ENCODE measurements at regions not wholly inside any gene's neighbourhood (a gene's known extent, or its start where the extent isn't known, plus 50 kb on each side); places are given as distances from the start of the nearest gene placed in this dataset.
A peak's percentile ranks its signal among the peaks of the same experiment; 100 is the strongest.

DNA sequence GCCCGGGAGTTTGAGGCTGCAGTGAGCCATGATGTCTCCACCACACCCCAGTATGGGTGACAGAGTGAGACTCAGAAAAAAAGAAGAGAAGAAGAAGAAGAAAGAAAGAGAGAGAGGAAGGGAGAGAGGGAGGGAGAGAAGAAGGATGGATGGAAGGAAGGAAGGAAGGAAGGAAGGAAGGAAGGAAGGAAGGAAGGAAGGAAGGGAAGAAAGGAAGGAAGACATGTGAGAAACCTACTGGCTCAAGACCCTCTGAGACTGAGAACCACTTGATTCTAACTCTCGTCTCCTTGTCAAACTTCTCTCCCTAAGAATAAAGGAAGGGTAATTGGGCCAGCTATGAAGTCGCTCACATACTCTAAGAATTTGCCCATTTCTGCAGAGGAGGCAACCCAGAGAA is 148.1 kb upstream of the UBE2E1 start:
- ATAC-seq (no peak), DNase-seq (no peak)
- H3K4me1 Mint-ChIP-seq: peaks cover 16% of the 10 kb centered on the region
- H3K4me3 Mint-ChIP-seq: no peak overlapping the region
- peaks cover 8% of the 10 kb centered on the region for H3K27me3 Mint-ChIP-seq
- no peak overlapping the region for H3K27ac Mint-ChIP-seq
- peaks cover 9 to 22% of the 10 kb centered on the region in 2 donors for H3K9me3 Mint-ChIP-seq

DNA sequence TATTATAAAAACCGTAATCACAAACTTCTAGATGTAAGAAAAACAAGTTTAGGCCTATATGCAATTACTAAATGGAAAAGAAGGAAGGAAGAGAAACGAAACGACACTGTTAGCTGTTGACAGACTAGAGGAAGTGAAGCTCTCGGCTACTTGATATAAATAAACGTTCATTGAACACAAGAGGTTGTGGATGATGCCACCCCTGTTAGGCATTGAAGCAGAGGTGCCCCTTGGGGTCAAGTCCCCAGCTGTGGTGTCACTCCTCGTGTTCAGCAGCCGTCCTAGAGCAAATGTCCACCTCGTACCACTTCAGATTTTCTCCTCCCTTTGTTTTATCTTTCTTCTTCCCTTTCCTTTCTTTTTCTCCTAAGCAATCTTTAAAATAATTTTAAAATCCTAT is 146.5 kb upstream of the UBE2E1 start:
- Mint-ChIP-seq H3K4me3 (peak overlapping the region in 1 of 2 donors; percentile 9), H3K27me3 (peaks cover 8% of the 10 kb centered on the region), H3K9me3 (peaks cover 9 to 20% of the 10 kb centered on the region in 2 donors), H3K27ac (no peak overlapping the region), H3K4me1 (peaks cover 6% of the 10 kb centered on the region)
- ATAC-seq (no peak), DNase-seq (no peak)

DNA sequence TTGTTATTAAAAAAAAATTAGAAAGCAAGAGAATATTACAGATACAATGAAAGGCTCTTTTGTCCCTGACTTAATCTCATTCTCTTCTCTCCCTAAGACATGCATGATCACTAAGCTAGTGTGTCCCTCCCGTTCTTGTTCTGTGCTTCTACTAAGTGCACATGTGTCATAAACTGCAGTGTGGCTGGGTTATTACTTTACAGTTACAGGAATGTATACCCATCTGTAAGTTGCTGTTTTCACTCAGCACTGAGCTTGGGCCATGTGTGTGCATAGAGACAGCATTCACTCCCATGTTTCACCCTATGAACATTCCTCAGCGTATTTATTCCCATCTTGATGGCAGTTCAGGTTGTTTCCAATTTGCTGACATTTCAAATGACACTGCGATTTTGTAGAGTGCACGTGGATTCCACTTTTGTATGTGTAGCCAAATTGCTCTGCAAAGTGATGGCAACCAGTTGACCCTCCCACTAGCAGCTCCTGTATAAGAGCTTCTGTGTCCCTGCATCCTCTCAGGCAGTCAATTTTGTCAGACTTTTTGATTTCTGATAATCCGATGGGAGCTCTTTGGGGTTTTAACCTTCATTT is 145.8 kb upstream of the UBE2E1 start:
- no peak overlapping the region for H3K4me3 Mint-ChIP-seq
- H3K9me3 Mint-ChIP-seq: peaks cover 5 to 14% of the 10 kb centered on the region in 2 donors
- peaks cover 8% of the 10 kb centered on the region for H3K27me3 Mint-ChIP-seq
- no peaks in the 10 kb centered on the region for H3K4me1 Mint-ChIP-seq
- H3K27ac Mint-ChIP-seq: no peak overlapping the region
- DNase-seq (no peak), ATAC-seq (no peak)

DNA sequence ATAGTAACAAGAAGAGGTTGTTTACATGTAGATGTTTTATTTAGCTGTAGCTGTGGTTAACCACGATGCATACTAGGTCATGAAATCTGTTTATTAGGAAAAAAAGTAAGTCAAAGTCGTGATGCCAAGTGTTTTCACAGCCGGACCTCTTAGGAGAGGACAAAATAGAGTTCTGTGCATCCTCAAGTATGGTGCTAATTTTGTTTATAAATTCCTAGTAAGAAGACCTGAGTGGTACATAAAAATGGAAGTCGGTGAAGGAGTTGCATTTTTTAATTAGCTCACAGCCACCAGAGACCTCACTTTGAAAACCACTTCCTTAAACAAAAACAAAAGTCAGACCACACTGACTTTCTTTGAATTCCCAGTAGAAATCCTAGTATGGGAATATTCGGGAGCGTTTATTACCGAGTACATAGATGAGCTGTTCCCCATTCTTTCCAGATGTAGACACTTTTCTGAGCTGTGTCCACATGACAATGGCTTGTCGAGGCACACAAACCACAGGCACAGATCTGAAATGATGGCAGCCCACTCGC is 143.6 kb upstream of the UBE2E1 start:
- Mint-ChIP-seq H3K27ac (no peak overlapping the region), H3K4me1 (no peaks in the 10 kb centered on the region), H3K27me3 (peaks cover 8% of the 10 kb centered on the region), H3K4me3 (no peak overlapping the region), H3K9me3 (no peaks in the 10 kb centered on the region)
- no peak for DNase-seq
- no peak for ATAC-seq

DNA sequence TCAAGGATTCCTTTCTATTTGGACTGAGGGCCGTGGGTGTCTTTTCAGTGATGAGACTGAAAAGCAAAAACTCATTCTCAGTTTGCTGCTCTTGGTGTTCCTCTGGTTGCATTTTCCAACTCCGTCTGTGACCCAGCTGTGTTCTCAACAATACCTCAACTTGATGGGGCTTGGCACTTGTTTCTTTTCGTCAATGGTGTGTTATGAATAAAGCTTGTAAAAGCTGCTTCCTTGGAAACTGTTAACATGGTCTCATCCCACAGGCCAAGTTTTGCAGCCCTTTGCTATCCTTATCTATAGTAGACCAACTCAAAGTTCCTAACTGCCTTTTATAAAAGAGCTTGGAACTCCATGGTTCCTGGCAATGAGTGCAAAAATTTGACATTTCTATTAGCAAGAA is 142.5 kb upstream of the UBE2E1 start:
- ATAC-seq (no peak), DNase-seq (no peak)
- Mint-ChIP-seq H3K27me3 (peaks cover 8% of the 10 kb centered on the region), H3K27ac (no peak overlapping the region), H3K4me1 (no peaks in the 10 kb centered on the region), H3K4me3 (no peak overlapping the region), H3K9me3 (no peaks in the 10 kb centered on the region)

DNA sequence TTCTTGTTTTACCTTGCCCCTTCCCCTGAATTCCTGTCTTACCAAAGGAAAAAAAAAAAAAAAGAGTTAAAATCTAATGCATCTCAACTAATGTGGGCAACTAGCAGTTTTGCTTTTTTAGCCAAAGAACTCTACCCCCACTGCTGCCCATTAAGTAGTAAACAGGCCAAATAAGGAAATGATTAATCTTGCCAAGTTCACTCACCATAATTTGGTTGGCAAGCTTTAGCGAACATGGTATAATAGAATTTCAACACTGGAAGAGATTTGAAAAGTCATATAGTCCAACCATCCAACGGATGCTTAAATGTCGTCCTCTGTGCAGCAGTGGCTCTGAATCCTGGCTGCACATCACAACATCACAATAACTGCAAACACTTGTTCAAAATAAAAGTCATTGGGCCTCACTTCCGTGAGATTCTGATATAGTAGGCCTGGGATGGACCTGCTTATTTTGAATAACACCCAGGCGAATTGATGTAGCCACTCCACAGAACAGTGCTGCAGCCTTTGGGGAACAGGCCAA is 142.0 kb upstream of the UBE2E1 start:
- Mint-ChIP-seq H3K27ac (no peak overlapping the region), H3K27me3 (peaks cover 8% of the 10 kb centered on the region), H3K9me3 (no peaks in the 10 kb centered on the region), H3K4me1 (no peaks in the 10 kb centered on the region), H3K4me3 (no peak overlapping the region)
- ATAC-seq: no peak
- DNase-seq: no peak

DNA sequence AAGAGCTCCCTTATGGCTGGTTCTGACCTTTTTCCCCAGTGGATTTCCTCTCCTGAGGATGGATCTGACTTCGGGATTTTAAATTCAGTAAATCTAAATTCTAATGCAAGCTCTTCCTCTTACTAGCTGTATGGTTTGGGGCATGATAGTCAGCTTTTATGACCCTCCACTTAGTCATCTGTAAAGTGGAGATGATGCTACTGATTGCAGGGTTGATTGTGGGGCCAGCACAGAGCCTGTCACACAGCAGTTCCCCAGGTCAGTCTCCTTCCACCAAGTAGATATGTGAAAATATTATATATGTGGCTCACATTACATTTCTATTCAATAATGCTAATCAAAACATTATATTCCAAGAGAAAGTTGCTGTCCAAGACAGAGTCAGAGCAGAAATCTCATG is 141.3 kb upstream of the UBE2E1 start:
- no peak overlapping the region for H3K27ac Mint-ChIP-seq
- no peak overlapping the region for H3K4me3 Mint-ChIP-seq
- H3K27me3 Mint-ChIP-seq: peaks cover 12% of the 10 kb centered on the region
- H3K4me1 Mint-ChIP-seq: no peaks in the 10 kb centered on the region
- ATAC-seq (no peak), DNase-seq (no peak)
- H3K9me3 Mint-ChIP-seq: no peaks in the 10 kb centered on the region

DNA sequence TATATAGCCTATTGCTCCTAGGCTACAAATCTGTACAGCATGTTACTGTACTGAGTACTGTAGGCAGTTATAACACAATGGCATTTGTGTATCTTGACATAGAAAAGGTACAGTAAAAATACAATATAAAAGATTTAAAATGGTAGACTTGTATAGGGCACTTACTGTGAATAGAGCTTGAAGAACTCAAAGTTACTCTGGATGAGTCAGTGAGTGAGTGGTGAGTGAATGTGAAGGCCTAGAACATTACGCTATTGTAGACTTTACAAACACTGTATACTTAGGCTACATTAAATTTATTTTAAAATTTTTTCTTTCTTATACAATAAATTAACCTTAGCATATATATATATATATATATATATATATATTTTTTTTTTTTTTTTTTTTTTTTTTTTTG is 140.0 kb upstream of the UBE2E1 start:
- Mint-ChIP-seq H3K27ac (no peak overlapping the region), H3K4me1 (no peaks in the 10 kb centered on the region), H3K27me3 (peaks cover 13% of the 10 kb centered on the region), H3K9me3 (no peaks in the 10 kb centered on the region), H3K4me3 (no peak overlapping the region)
- DNase-seq (no peak), ATAC-seq (no peak)

DNA sequence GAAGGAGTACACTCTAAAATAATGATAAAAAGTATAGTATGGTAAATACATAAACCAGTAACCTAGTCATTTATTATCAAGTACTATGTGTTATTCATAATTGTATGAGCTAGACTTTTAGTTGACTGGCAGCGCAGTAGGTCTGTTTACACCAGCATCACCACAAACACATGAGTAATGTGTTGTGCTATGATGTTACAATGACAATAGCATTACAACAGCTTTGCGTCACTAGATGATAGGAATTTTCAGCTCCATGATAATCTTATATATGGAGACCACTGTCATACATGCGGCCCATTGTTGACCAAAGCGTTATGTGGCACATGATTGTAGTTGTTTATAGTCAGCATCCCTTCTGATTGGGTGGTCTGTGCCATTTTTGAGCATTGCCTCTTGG is 138.9 kb upstream of the UBE2E1 start:
- ATAC-seq (no peak), DNase-seq (no peak)
- Mint-ChIP-seq H3K4me1 (no peaks in the 10 kb centered on the region), H3K27me3 (peaks cover 21% of the 10 kb centered on the region), H3K4me3 (no peak overlapping the region), H3K27ac (no peak overlapping the region), H3K9me3 (no peaks in the 10 kb centered on the region)

DNA sequence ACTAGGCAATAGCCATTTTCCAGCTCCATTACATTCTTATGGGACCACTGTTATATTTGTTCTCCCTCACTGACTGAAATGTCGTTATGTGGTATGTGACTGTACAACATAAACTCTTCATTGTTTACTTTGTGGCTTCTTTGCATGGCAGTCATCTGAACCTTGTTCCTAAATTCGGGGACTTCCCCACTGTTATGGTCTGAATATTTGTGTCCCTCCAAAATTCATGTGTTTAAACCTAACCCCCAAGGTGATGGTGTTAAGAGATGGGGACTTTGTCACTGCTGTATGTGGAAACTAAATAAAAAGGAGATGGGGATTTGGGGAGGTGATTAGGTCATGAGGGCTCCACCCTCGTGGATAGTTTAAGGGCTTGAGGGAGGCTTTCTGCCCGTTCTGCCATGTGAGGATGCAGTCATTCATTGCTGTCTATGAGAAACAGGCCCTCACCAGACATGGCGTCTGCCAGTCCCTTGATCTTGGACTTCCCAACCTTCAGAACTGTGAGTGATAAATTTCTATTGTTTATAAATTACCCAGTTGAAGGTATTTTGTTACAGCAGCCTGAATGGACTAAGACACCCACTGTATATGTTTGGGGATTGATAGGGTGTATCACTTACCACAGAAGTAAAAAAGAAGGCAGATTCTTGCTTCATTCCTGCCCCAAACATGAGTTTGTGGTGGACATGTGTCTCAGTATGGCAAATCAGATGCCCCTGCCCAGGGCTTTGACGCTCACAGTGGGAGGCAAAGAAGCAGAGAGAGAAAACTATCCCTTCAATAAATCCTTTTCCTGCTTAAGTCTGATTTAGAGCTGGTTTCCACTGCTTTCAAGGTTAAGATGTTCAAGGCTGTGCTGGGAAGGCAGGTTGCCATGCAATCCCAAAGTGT is 138.0 kb upstream of the UBE2E1 start:
- Mint-ChIP-seq H3K4me1 (no peaks in the 10 kb centered on the region), H3K9me3 (no peaks in the 10 kb centered on the region), H3K4me3 (no peak overlapping the region), H3K27me3 (peaks cover 31% of the 10 kb centered on the region), H3K27ac (no peak overlapping the region)
- DNase-seq (no peak), ATAC-seq (no peak)

DNA sequence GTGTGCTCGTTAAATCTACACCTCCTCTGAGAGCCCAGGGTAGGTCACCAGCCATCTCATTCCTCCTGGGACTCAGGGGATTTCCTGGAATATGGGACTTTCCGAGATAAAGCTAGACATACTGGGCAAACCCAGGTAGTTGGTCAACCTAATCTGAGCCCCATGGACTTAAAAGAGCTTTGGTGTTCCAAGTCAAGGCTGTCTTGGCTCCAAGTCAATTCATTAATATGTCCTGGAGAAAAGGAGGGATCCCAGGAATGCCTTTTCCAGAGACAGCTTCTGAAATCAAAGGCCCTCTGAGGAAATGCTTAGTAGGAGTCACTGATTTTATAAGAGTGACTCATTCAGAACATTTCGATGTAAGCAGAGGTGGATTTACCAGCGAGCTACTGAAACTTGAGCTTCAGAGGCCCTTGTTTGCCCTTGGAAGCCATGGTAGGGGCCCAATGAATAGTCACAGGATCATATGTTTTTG is 137.3 kb upstream of the UBE2E1 start:
- H3K27me3 Mint-ChIP-seq: peaks cover 38% of the 10 kb centered on the region
- H3K9me3 Mint-ChIP-seq: no peaks in the 10 kb centered on the region
- H3K27ac Mint-ChIP-seq: no peak overlapping the region
- no peak overlapping the region for H3K4me3 Mint-ChIP-seq
- DNase-seq: no peak
- ATAC-seq: no peak
- H3K4me1 Mint-ChIP-seq: no peaks in the 10 kb centered on the region

DNA sequence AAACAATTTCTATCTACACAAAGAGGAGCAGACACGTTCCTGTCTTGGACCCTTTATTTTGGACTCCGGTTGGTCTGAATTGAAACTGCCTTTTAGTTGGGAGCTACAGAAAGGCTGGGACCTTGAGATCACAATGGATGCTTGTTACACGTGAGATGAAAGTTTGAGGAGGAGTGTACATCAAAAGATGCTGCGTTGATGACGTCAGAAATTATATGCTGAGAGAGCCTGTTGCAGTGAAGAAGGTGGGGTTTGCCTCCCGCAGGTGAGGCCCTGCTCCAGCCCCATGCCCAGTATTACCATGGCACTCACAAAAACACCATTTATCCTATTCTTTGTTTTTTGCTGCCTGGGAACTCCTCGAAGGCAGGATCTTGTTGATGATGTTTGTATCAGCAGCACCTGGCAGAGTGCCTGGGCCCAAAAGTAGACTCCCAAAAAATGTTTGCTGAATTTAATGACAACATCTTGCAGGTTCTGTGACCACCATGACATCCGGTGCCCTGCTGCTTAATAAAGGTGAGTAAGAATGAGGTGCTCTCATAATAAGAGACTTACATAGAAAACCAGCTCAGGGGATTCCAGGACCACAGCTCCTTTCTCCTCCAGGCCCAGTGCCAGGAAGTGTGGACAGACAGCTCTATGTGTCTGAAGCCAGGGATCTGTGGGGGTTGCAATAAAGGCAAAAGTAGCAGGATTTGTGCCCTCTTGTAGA is 136.1 kb upstream of the UBE2E1 start:
- Mint-ChIP-seq H3K27ac (no peak overlapping the region), H3K27me3 (peaks cover 43% of the 10 kb centered on the region), H3K4me3 (no peak overlapping the region), H3K9me3 (no peaks in the 10 kb centered on the region), H3K4me1 (no peaks in the 10 kb centered on the region)
- DNase-seq (no peak), ATAC-seq (no peak)

DNA sequence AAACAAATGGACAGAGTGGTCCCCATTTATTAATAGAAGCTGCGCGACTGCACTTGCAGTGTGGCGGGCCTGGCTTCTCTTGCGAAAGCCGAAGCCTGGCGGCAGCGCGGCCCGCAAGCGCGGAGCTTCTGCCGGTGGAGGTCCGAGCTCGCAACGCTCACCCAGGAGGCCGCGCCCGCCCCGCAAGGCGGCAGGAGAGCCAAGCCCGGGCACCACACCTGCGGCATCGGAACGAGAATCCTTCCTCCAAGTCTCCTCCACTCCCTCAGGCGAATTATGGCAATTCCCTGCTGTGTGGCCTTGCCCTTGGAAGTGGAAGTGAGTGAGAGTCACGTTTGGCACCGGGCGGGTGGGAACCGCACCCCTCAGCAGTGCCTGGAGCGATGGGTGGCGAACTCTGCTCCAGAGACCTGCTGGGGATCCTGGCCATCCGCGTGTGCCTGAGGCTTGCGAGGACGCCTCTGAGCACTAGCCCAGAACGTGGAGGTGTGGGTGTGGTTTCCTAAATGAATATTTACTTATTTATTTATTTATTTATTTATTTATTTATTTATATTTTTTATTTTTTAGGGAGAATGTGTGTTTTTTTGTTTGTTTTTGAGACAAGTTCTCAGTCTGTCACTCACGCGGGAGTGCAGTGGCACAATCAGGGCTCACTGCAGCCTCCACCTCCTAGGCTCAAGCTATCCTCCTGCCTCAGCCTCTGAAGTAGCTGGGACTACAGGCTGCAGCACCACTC is 133.7 kb upstream of the UBE2E1 start:
- Mint-ChIP-seq H3K27ac (no peak overlapping the region), H3K9me3 (no peaks in the 10 kb centered on the region), H3K27me3 (peaks cover 43% of the 10 kb centered on the region), H3K4me1 (no peaks in the 10 kb centered on the region), H3K4me3 (peak overlapping the region in 1 of 2 donors; percentile 14)
- no peak for ATAC-seq
- peak in 1 of 2 donors; percentile 5 for DNase-seq

DNA sequence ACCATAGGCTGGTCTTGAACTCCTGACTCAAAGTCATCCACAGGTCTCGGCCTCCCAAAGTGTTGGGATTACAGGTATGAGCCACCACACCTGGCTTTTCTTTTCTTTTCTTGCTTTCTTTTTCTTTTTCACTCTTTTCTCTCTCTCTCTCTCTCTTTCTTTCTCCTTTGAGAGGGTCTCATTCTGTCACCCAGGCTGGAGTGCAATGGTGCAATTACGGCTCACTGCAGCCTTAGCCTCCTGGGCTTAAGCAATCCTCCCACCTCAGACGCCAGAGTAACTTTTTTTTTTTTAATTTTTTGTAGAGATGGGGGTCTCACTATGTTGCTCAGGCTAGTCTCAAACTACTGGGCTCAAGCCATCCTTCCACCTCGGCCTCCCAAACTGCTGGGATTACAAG is 133.1 kb upstream of the UBE2E1 start:
- H3K9me3 Mint-ChIP-seq: no peaks in the 10 kb centered on the region

DNA sequence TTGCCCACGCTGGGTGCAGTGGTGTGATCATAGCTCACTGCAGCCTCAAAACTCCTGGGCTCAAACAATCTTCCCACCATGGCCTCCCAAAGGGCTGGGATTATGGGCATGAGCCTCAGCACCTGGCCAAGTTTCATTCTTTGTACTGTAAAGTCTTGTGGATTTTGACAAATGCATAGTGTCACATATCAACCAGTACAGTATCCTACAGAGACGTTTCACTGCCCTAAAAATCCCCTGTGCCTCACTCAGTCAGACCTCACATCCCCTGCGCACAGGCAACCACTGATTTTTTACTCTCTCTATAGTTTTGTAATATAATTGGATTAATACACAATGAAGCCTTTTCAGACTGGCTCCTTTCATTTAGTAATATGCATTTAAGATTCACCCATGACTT is 130.7 kb upstream of the UBE2E1 start:
- H3K27me3 Mint-ChIP-seq: peaks cover 35% of the 10 kb centered on the region

More for the DNA sequence above, 133.1 kb upstream of the UBE2E1 start:
- Mint-ChIP-seq H3K4me3 (no peak overlapping the region), H3K27me3 (peaks cover 43% of the 10 kb centered on the region), H3K27ac (peak overlapping the region in 1 of 2 donors; percentile 60), H3K4me1 (no peaks in the 10 kb centered on the region)
- ATAC-seq (no peak), DNase-seq (no peak)

More for the DNA sequence above, 130.7 kb upstream of the UBE2E1 start:
- H3K4me1 Mint-ChIP-seq: no peaks in the 10 kb centered on the region
- no peak for DNase-seq
- peaks cover 0 to 7% of the 10 kb centered on the region in 2 donors for H3K9me3 Mint-ChIP-seq
- no peak for ATAC-seq
- no peak overlapping the region for H3K4me3 Mint-ChIP-seq
- H3K27ac Mint-ChIP-seq: no peak overlapping the region

Data from stimulated activated naive CD8-positive, alpha-beta T cell treated with anti-CD3 and anti-CD28 coated beads, Interleukin-15, amount 100 ng/mL, for 72 hours (primary cell).